Inflammatory macrophage treated with lipopolysaccharide for 4 hours (primary cell): ENCODE measurements at regions not wholly inside any gene's neighbourhood (a gene's known extent, or its start where the extent isn't known, plus 50 kb on each side); places are given as distances from the start of the nearest gene placed in this dataset.
"Not testable (repeated sequence)": the region's sequence is repeated elsewhere in the genome, so short reads cannot be mapped to it uniquely, and the experiment has no call there.

Experiments used
- DNase-seq: peaks from one replicate; pipeline ENCODE4 v3.0.0-alpha.2; 2020

DNA sequence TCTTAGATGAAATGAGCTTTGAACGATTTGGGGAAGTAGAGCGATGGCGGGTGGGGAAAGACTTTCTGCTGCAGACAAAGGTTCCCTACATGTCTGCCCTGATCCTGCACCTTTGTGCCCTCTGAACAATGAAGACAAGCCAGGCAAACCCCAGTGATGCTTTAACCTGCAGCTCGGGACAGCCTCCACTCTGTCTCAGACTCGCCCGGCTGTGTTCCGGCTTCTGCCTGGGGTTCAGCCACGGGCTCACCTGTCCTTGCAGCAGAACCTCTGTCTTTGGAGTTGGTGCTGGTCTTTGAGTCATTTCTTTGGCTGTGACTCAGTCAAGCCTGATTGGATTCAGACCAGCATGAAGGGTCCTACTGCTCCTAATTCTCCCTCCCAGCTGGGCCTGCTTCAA lies 823.6 kb upstream of the TPTE start:
- DNase-seq = not testable (repeated sequence)

DNA sequence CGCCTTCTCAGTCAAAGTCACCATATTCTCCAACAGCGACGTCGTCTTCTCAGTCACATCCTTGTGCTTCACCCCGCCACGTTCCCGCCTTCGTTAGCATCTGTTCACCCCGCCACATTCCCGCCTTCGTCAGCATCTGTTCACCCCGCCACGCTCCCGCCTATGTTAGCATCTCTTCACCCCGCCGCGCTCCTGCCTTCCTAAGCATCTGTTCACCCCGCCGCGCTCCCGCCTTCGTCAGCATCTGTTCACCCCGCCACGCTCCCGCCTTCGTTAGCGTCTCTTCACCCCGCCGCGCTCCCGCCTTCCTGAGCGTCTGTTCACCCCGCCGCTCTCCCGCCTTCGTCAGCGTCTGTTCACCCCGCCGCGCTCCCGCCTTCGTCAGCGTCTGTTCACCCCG lies 816.4 kb upstream of the TPTE start:
- DNase-seq = not testable (repeated sequence)

DNA sequence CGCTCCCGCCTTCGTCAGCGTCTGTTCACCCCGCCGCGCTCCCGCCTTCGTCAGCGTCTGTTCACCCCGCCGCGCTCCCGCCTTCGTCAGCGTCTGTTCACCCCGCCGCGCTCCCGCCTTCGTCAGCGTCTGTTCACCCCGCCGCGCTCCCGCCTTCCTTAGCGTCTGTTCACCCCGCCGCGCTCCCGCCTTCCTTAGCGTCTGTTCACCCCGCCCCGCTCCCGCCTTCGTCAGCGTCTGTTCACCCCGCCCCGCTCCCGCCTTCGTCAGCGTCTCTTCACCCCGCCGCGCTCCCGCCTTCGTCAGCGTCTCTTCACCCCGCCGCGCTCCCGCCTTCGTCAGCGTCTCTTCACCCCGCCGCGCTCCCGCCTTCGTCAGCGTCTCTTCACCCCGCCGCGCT lies 815.9 kb upstream of the TPTE start:
- DNase-seq = not testable (repeated sequence)

DNA sequence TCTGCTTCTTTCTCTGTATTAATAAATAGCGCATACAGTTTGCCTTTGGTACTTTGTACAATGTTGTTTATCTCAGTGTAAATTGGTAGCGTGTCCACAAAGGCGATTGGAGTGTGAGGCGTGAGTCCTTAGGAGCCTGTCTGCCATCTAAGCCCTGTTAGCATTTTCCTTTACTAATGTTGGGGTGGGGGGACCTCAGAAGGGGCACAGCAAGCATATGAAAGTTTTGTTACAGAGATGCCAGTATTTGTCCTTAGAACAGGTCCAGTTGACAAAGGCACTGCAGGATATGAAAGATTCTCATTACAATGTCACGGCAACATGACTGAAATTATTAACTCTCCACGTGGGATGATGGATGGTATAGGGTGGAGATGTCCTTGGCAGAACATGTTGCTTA lies 796.8 kb upstream of the TPTE start:
- not testable (repeated sequence) for DNase-seq

DNA sequence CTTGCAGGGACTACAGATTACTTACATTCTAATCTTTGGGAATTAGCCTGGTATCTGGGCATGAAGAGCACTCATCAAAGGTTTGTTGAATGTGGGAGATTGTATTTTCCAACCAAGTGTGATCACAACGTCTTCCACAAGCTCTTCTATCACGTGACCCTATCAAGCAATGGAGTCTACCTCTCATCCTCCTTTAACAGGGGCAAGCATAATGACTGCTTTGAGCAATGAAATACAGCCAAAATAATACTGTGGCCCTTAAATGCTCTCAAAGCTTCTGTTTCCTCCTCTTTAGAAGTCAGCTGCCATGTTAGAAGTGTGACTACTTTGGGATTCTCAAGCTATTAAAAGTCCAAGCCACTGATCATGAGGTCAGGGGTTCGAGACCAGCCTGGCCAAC lies 794.2 kb upstream of the TPTE start:
- not testable (repeated sequence) for DNase-seq

DNA sequence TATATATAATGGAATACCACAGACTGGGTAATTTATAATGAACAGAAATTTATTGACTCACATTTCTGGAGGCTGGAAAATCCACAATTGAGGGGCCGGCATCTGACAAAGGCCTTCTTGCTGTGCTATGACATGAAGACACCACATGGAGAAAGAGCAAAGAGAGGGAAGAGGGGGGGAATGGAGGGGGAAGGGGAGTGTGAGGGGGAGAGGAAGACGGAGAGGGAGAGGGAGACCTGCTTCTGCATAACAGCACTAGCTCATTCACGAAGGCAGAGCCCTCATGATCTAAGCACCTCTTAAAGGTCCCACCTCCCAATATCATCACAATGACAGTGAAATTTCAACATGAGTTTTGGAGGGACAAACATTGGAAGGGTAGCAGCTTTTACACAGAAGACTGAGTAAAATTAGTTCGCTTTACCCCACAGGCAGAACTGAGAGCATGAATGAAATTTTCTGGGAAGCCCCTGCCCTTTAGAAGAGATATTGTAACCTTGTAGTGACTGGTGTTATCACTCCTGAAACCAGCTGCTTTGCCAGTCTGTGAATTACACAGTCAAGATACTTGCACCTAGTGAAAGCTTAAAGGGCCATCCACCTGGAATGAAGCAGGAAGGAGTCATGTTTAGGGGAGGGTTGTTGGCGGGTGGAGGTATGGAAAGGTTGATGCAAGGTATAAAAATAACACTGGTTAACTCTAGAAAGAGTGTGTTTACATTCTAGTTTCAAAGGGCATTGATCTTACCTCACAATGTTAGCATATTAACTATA lies 793.0 kb upstream of the TPTE start:
- DNase-seq = not testable (repeated sequence)

DNA sequence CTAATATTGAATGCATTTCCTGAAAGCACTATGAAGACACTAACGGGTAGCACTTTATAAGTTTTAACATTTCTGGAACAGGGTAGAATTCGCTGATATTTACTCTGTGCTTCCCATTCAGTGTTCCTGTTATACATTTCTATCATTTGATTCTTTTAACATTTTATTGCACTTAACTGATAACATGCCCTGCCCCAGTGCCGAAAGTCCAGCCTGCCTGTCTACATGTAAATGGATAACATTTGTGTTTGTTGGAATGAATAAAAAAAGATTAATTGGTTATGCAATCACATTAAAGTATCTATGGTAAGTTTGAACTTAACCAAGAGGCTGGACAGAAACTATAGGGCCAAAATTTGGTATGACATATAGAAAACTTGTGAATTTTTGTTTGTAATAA lies 790.5 kb upstream of the TPTE start:
- no peak for DNase-seq

DNA sequence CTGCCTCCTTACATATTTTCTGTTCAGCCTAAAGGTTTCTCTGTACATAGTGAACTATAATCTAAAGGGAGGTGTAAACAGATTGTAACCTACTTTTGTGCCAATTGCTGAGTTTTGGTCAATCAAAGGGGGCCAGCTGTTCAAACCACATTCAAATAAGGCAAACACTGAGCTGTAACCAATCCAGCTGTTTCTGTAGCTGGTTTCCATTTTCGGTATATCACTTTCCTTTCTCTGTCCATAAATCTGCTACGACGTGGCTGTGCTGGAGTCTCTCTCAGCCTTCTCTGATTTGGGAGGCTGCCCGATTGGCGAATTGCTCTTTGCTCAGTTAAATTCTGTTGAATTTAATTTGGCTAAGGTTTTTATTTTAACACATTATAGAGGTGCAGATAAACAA lies 790.1 kb upstream of the TPTE start:
- DNase-seq = not testable (repeated sequence)

DNA sequence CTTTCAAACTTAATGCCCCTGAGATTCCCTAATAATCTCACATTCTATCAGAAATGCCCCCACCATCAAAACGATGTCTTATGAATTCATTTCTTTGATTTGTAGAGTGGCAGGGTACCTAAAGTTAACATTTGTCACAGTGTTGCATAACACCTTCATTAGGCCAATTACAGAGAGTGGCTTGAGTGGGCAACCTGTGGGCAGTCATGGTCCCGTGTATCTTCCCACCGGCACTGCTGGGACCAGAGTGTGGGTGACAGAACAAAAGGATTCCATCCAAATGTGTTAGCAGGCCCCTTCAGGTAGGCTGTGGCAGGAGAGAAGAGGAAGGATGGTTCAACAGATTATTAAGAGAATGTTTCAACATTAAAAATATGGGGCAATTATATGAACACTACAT lies 788.8 kb upstream of the TPTE start:
- DNase-seq = not testable (repeated sequence)

DNA sequence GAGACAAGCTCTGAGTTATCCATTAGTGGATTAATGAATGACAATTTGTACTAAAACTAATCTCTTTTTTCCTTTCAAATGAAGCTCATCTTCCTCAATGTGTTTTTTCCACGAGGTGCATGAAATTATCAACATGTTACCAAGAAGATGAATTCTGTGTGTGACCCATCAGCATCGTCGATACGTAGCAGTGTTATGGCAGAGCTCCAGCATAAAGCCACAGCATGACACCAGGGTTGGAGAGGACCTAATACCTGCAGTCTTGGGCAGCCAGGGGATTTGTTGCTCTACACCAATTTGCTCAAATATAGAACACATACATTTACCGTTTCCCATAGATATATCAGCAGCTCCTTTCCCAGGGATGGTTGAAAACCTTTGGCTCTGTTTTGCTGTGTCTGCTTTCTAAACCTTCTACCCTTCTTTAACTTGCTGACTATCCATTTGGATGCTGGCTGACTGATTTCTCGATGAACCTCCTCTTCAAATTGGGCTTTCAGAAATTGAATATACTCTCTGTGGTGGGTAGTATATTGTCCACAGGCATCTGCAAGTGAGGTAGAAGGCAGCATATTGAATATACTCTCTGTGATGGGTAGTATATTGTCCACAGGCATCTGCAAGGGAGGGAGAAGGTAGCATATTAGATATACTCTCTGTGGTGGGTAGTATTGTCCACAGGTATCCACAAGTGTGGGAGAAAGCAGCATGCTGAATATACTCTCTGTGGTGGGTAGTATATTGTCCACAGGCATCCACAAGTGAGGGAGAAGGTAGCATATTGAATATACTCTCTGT lies 787.4 kb upstream of the TPTE start:
- DNase-seq = not testable (repeated sequence)

DNA sequence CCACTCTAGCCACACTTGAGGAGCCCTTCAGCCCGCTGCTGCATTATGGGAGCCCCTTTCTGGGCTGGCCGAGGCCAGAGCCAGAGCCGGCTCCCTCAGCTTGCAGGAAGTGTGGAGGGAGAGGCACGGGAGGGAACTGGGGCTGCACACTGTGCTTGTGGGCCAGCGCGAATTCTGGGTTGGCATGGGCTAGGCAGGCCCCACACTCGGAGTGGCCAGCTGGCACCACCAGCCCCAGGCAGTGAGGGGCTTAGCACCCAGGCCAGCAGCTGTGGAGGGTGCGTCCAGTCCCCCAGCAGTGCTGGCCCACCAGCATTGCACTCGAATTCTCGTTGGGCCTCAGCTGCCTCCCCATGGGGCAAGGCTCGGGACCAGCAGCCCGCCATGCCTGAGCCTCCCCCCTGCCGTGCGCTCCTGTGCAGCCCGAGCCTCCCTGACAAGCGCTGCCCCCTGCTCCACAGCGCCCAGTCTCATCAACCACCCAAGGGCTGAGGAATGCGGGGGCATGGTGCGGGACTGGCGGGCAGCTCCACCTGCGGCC lies 785.9 kb upstream of the TPTE start:
- no peak for DNase-seq

DNA sequence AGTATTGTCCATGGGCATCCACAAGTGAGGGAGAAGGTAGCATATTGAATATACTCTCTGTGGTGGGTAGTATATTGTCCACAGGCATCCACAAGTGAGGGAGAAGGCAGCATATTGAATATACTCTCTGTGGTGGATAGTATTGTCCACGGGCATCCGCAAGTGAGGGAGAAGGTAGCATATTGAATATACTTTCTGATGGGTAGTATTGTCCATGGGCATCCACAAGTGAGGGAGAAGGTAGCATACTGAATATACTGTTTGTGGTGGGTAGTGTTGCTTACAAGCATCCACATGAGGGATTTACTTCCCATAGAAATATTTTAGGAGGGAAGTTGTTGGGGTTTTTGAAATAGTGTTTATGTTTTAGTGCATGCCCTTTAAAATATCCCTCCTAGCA lies 784.1 kb upstream of the TPTE start:
- not testable (repeated sequence) for DNase-seq

DNA sequence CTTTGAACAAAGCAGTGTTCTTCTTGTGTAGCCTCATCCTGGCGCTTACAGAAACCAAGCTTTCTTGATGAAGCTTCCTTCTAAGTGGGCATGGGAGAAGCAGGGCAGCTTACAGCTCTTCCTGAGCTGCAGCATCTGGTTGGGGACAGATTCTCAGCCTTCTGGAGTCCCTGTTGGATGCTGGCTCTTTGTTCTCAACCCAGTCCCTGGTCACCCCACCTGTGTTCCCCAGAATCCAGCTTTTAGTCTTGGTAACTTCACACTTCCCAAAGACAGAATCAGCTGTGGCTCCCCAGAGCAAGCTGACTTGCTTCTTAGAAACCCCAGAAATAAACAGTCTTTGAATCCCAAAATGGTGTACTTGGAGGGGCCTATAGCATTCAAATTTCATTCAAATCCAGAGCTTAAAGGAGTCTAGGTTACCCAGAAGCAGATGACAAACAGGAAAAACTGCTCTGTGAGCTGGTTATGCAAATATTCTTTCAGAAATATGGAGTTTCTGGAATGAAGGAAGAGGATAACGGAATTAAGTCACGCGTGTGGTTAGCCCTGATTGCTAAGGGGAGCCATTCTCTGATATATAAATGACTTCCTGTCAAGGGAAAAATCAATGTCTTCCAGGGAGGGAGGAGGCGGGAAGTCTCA lies 783.4 kb upstream of the TPTE start:
- peak; percentile 28 for DNase-seq

DNA sequence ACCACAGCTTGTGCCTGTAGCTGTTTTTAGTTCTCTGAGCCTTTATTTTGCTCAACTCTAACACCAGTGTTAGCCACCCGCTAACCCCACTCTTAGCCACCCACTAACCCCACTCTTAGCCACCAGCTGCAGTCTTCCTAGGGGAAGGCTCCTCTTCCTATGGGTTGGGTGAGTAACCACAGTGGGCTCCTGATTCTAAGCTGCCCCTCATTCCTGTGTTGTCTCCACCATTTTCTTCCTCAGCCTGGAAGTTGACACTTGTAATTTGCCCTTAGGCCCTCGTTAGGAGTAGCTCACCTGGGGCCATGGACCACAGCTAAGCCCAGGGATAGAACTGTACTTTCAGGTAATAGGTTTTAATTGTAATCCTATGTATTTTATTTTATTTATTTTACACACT lies 782.9 kb upstream of the TPTE start:
- no peak for DNase-seq

DNA sequence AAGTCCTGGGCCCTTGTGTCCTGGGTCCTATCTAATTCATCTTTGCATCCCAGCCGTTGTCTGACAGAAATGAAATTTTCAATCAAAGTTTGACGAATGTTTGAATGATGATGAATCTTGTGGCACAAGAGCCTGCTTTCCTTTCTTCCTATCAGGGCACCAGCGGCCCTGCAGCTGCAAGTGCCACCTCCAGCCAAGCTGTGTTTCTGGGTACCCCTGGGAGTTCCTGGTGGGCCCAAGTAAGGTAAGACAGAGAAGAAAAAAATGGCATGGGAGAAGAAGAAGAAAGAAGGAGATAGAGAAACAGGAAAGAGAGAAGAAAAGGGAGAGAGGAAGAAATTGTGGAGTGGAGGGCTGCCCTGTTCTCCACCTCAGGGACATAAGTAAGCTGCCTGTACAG lies 782.1 kb upstream of the TPTE start:
- DNase-seq = no peak

DNA sequence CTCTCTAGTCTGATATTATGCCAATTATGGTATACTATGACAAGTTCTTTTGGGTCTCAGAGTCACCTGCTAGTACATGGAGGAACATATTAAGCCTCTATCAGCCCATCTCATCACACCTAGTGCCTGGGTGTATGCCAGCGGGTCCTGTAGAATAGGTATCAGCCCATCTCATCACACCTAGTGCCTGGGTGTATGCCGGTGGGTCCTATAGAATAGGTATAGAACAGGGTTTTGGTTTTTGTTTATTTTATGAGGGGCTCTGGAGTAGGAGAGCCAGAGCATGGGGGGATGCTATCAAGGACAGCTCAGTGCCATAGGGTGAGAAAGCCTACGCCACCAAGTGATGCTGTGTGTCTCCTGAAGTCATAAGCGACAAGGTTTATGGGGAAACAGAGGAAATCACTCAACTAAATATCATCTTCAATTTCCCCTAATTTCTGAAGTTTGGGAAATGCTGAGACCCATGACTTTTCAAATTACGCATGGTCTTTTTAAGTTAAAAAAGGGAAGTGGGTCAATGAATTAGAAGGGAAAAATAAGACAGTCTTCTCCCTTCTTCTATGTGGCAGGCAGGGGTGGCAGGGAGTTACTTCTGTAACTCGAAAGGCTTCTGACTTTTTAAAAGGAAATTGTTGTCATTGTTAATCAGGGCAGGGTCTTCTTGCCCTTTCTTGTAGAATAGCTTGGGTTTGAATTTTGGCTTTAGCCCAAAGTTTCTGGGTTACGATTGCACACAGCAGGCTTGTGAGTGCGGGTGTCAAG lies 781.0 kb upstream of the TPTE start:
- not testable (repeated sequence) for DNase-seq

DNA sequence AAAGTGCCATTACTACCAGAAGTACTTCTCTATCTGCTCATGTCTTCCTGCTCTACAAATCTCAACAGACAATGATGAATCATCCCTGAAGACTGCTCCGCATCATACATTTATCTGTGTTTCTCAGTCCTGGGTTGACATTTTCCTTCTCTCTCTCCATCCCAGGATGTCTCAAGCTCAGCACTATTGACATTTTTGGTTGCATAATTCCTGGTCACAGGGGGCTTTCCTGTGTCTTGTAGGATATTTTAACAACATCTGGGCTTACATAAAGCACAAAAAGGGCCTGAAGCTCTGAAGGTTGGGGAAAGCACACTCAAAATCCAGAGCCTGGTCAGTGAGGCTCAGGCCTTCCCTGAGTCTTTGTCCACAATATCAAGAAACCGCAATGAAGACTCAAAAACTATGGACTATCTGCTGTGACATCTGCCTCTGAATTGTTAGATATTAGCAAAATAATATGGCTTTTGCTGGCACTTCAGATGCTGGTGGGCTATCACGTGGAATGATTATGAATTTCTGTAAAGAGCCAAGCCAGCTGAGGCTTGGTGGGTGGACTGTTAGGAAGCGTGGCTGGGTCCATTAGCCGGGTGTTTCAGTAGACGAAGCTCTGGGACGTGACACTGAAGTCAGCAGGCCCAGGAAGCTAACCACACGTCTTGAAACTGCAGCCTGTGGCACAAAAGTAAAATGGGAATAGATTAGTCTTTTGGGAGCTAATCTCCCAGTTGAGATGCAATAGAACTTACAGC lies 780.2 kb upstream of the TPTE start:
- DNase-seq = peak; percentile 8

DNA sequence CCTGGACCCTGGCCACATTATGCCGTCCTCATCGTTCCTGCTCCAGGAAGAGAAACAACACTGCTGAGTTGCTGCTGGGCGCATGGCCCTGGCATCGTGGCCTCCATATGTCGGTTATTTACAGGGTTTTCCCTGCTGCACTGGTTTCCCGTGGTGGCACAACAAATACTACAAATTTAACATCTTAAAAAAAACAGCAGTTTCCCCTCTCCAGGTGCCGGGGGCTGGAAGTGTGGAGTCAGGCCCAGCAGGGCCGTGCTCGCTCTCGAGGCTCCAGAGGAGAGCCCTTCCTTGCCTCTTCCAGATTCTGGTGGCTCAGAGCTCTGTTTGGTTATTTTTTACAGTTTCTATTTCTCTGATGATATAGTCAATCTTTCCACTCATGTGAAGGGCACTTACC lies 777.8 kb upstream of the TPTE start:
- DNase-seq = not testable (repeated sequence)

DNA sequence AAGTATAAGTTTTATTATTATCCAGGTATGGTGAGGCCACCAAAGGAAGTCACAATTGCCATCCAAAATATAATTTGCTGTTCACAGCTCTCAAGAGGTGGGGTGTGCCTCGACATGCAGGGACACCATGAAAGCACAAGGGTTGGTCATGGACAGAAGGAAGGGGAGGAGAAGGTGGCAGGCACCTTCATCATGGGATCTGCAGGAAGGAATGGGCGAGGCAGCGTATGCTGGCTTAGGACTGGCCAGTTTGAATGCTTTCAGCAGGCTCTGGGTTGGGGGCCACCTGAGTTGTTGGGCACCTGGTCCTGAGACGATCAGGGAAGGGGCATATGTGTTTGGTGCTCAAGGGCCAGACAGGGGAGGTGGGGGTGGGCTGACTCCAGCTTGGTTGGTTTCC lies 777.2 kb upstream of the TPTE start:
- not testable (repeated sequence) for DNase-seq

DNA sequence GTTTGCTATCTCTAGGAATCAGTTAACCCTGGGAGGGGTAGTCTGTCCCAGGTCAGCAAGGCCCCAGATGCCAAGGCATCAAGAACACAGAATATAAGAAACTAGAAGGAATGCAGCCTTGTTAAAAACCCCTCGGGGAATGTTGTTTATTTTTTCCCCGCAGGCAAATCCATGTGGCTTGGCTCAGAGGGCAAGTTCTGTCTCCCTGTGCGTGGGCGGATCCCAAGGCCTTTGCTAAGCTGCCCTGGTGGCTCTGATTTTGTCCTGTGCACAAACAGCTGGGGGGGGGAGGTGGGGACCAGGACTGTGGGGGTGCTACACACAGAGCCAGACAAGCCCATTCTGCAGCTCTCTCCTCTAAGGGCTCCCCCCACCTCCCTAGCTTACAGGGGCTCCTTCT lies 776.8 kb upstream of the TPTE start:
- DNase-seq = not testable (repeated sequence)

DNA sequence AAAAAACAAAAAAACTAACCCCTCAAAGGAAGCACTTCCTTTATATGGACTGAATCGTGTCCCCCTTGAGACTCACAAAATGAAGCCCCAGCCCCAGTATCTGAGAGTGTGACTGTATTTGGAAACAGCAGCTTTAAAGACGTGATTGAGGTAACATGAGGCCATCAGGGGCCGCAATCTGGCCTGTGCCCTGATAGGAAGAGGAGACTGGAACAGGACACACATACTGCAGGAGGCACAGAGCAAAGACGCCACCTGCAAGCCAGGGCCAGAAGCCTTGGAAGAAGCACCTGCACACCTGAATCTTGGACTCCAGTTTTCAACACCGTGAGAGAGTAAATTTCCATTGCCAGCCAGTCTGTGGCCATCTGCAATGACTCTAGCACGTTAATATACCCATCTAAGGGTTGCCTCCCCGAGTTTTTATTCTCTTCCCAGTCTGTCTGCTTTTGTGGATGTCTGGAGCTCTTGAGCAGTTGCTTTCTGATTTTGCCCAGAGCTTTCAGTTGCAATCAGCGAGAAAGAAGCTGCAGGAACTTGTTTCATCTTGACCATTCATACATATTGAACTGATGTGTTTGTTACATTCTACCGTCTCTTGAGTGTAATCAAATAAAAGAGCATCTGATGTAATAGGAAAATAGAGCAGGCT lies 775.8 kb upstream of the TPTE start:
- DNase-seq = not testable (repeated sequence)
